Left lung (tissue), 4 donors: ENCODE measurements at regions not wholly inside any gene's neighbourhood (a gene's known extent, or its start where the extent isn't known, plus 50 kb on each side); places are given as distances from the start of the nearest gene placed in this dataset.

ENCODE experiments used
- ATAC-seq: fragments of 200-7000 bp; cut with Tn5 transposase; one replicate; pipeline ENCODE4 v1.9.1; 2020; ENCODE audit warnings: moderate library complexity
- DNase-seq, 4 donors: peaks; one replicate each; pipeline ENCODE4 v3.0.0-alpha.2; 2013 to 2020
- H3K27ac ChIP-seq, 2 donors: fragments of 200-600 bp; sonication (generic) in 1 of 2; one replicate each; pipeline versions ENCODE4 v1.5.0 to v1.8.0; 2020 to 2021
- H3K27me3 ChIP-seq, 2 donors: fragments of 200-600 bp; sonication (generic) in 1 of 2; one replicate each; pipeline versions ENCODE4 v1.5.0 to v1.8.0; 2020 to 2021
- H3K36me3 ChIP-seq, 2 donors: fragments of 200-600 bp; sonication (generic) in 1 of 2; one replicate each; pipeline versions ENCODE4 v1.5.0 to v1.8.0; 2020 to 2021
- H3K4me1 ChIP-seq, 2 donors: fragments of 200-600 bp; one replicate each; pipeline ENCODE4 v1.8.0; 2021
- H3K4me3 ChIP-seq, 2 donors: fragments of 200-600 bp; sonication (generic) in 1 of 2; one replicate each; pipeline versions ENCODE4 v1.5.0 to v1.8.0; 2020 to 2021; ENCODE audit warnings: mild to moderate bottlenecking in 1 of 2
- H3K9me3 ChIP-seq, 2 donors: fragments of 200-600 bp; sonication (generic) in 1 of 2; one replicate each; pipeline versions ENCODE4 v1.5.0 to v1.8.0; 2020 to 2021
- CTCF ChIP-seq, 2 donors: fragments of 200-600 bp; sonication (generic) in 1 of 2; IDR thresholded peaks; one replicate each; pipeline versions ENCODE4 v1.5.0 to v1.8.0; 2021; ENCODE audit warnings: antibody characterized with exemption in 2 of 2
- intact Hi-C, 2 donors: fragments of 100-400 bp; cut with DNase I; formaldehyde crosslinking; loops; one replicate each; pipeline versions ENCODE4 v1.11.2 to v1.14.2; 2022
- donor health status: DM: no; HTN: yes; CAD: no.
- donor health status: DM: no; HTN: no; CAD: no.

GRCh38 chr14:81946375-81946774, 412.7 kb upstream of the SEL1L start:
- H3K4me1 ChIP-seq: no peaks in the 10 kb centered on the region
- intact Hi-C loops: no loop called here
- H3K36me3 ChIP-seq: no peaks in the 10 kb centered on the region
- no peak for TF ChIP-seq CTCF (IDR thresholded peaks at IDR 0.05)
- DNase-seq (no peak), ATAC-seq (no peak)
- no peak overlapping the region for H3K27ac ChIP-seq
- H3K4me3 ChIP-seq: no peak overlapping the region
- no peaks in the 10 kb centered on the region for H3K9me3 ChIP-seq
- H3K27me3 ChIP-seq: no peaks in the 10 kb centered on the region

GRCh38 chr14:81946834-81947798, 413.5 kb upstream of the SEL1L start:
- DNase-seq: no peak
- no peak for ATAC-seq
- intact Hi-C loops: no loop called here
- H3K27me3 ChIP-seq: no peaks in the 10 kb centered on the region
- no peaks in the 10 kb centered on the region for H3K4me1 ChIP-seq
- no peak overlapping the region for H3K4me3 ChIP-seq
- H3K27ac ChIP-seq: no peak overlapping the region
- no peaks in the 10 kb centered on the region for H3K36me3 ChIP-seq
- no peak for TF ChIP-seq CTCF (IDR thresholded peaks at IDR 0.05)
- H3K9me3 ChIP-seq: no peaks in the 10 kb centered on the region

GRCh38 chr14:81952917-81953316, 419.3 kb upstream of the SEL1L start:
- H3K4me1 ChIP-seq: no peaks in the 10 kb centered on the region
- H3K36me3 ChIP-seq: no peaks in the 10 kb centered on the region
- ATAC-seq (no peak), DNase-seq (no peak)
- no peaks in the 10 kb centered on the region for H3K9me3 ChIP-seq
- TF ChIP-seq CTCF (IDR thresholded peaks at IDR 0.05): no peak
- no peak overlapping the region for H3K27ac ChIP-seq
- intact Hi-C loops: no loop called here
- no peak overlapping the region for H3K4me3 ChIP-seq
- no peaks in the 10 kb centered on the region for H3K27me3 ChIP-seq

GRCh38 chr14:81953419-81953818, 419.8 kb upstream of the SEL1L start:
- ATAC-seq: no peak

More at GRCh38 chr14:81953419-81953818, 419.8 kb upstream of the SEL1L start:
- intact Hi-C loops: no loop called here
- DNase-seq: no peak
- TF ChIP-seq CTCF (IDR thresholded peaks at IDR 0.05): no peak
- Histone ChIP-seq H3K9me3 (no peaks in the 10 kb centered on the region), H3K4me1 (no peaks in the 10 kb centered on the region), H3K4me3 (no peak overlapping the region), H3K27me3 (no peaks in the 10 kb centered on the region), H3K36me3 (no peaks in the 10 kb centered on the region), H3K27ac (no peak overlapping the region)
